HepG2 (cell line): ENCODE measurements at regions not wholly inside any gene's neighbourhood (a gene's known extent, or its start where the extent isn't known, plus 50 kb on each side); places are given as distances from the start of the nearest gene placed in this dataset.

Experiments used
- ATAC-seq: fragments of 200-7000 bp; cut with Tn5 transposase; 3 replicates; pipeline ENCODE4 v1.9.1; 2020; ENCODE audit warnings: mild to moderate bottlenecking, moderate library complexity
- BruUV-seq: library from RNA; stranded (reverse); fragments of 400-500 nt; replicated peaks from 2 replicates; lab custom pipeline; 2021; lab: Mats Ljungman, UMichigan
- CTCF ChIA-PET: fragments of 300-600 bp; formaldehyde crosslinking; extraction: SDS; loops from one replicate; lab custom pipeline; 2021; ENCODE audit warnings: low total read pairs, inconsistent platforms, low intra/inter-chr PET ratio; lab: Yijun Ruan, JAX
- POLR2A ChIA-PET: fragments of 350-600 bp; sonication (Branson Sonifier 250); formaldehyde crosslinking; loops from one replicate; lab custom pipeline; 2020; ENCODE audit warnings: antibody characterized with exemption, inconsistent platforms; lab: Yijun Ruan, JAX
- DNase-seq: peaks from one replicate; pipeline ENCODE4 v3.0.0-alpha.2; 2015; ENCODE audit warnings: low spot score
- FAIRE-seq: peaks from 3 replicates; lab custom pipeline; 2011; peaks lifted over from hg19 to GRCh38; lab: Jason Lieb, UNC
- H2AFZ ChIP-seq: one replicate; pipeline ENCODE4 v1.6.1; 2011; ENCODE audit warnings: low read length, inconsistent platforms
- H3K27ac ChIP-seq: fragments of 300-600 bp; 3 replicates; pipeline ENCODE4 v1.8.0; 2011; ENCODE audit warnings: mixed run types, mild to moderate bottlenecking, mixed read lengths, low read length, inconsistent platforms; ENCODE audit not compliant: insufficient read depth; ENCODE audit errors: extremely low read length
- H3K27me3 ChIP-seq, 2 experiments: fragments of 200-600 bp in 1 of 2; 2 replicates in 1 of 2; 3 replicates in 1 of 2; pipeline versions ENCODE4 v1.6.0 to v1.8.0; 2011; ENCODE audit warnings: low read length in 2 of 2, mild to moderate bottlenecking in 2 of 2, moderate library complexity in 2 of 2, inconsistent platforms in 1 of 2; ENCODE audit not compliant: insufficient read depth in 2 of 2, control insufficient read depth in 1 of 2
- H3K36me3 ChIP-seq, 2 experiments: fragments of 200-600 bp in 1 of 2; replicated peaks in 1 of 2; 2 replicates in 1 of 2; 3 replicates in 1 of 2; pipeline versions ENCODE4 v1.5.1 to v1.8.0; 2011; ENCODE audit warnings: low read length in 2 of 2, inconsistent platforms in 1 of 2; ENCODE audit not compliant: insufficient read depth in 2 of 2, control insufficient read depth in 1 of 2
- H3K4me1 ChIP-seq: 2 replicates; pipeline ENCODE4 v1.5.1; 2012; ENCODE audit warnings: low read length, inconsistent platforms; ENCODE audit not compliant: insufficient read depth
- H3K4me2 ChIP-seq: 2 replicates; pipeline ENCODE4 v1.6.0; 2011; ENCODE audit warnings: low read depth, low read length, inconsistent platforms
- H3K4me3 ChIP-seq, 3 experiments: fragments of 200-600 bp in 1 of 3; sonication (generic), shearing (Covaris generic) in 1 of 3; replicated peaks in 1 of 3; 2 replicates each; pipeline ENCODE4 v1.5.1; 2011 to 2016; ENCODE audit warnings: low read length in 3 of 3, inconsistent platforms in 2 of 3, low read depth in 2 of 3, mild to moderate bottlenecking in 2 of 3, control low read depth in 1 of 3, mixed read lengths in 1 of 3; ENCODE audit not compliant: insufficient read depth in 1 of 3
- H3K79me2 ChIP-seq: one replicate; pipeline ENCODE4 v1.6.1; 2011; ENCODE audit warnings: low read length, inconsistent platforms; ENCODE audit not compliant: insufficient read depth
- H3K9ac ChIP-seq: 2 replicates; pipeline ENCODE4 v1.6.0; 2011; ENCODE audit warnings: mild to moderate bottlenecking, low read depth, low read length, inconsistent platforms; ENCODE audit not compliant: insufficient read depth
- H3K9me3 ChIP-seq: 2 replicates; pipeline ENCODE4 v1.5.1; 2012; ENCODE audit warnings: mild to moderate bottlenecking, low read length
- H4K20me1 ChIP-seq: 2 replicates; pipeline ENCODE4 v1.6.0; 2011; ENCODE audit warnings: inconsistent platforms, mild to moderate bottlenecking, low read length, moderate library complexity; ENCODE audit not compliant: insufficient read depth
- HOXD1 ChIP-seq: sonication (generic); formaldehyde crosslinking; IDR thresholded peaks from 2 replicates; pipeline ENCODE4 v1.5.0; 2020; ENCODE audit warnings: missing genetic modification reagents
- KLF15 ChIP-seq: sonication (generic); formaldehyde crosslinking; IDR thresholded peaks from 2 replicates; pipeline ENCODE4 v1.8.1; 2023; ENCODE audit warnings: borderline replicate concordance, mild to moderate bottlenecking, inconsistent platforms, missing genetic modification reagents, mixed read lengths
- NFE2L2 ChIP-seq: fragments of 150-350 bp; IDR thresholded peaks from 2 replicates; pipeline ENCODE4 v1.6.1; 2014; ENCODE audit warnings: low read length
- ZNF207 ChIP-seq: fragments of 450-650 bp; IDR thresholded peaks from 2 replicates; pipeline ENCODE4 v1.6.1; 2016; ENCODE audit warnings: antibody characterized with exemption, borderline replicate concordance
- ZNF660 ChIP-seq: sonication (generic); formaldehyde crosslinking; IDR thresholded peaks from 2 replicates; pipeline ENCODE4 v1.5.1; 2020; ENCODE audit warnings: mild to moderate bottlenecking, low read depth, missing genetic modification reagents, borderline replicate concordance
- ZNF839 ChIP-seq: sonication (generic); formaldehyde crosslinking; IDR thresholded peaks from 2 replicates; pipeline ENCODE4 v1.4.0; 2020; ENCODE audit warnings: missing genetic modification reagents, mild to moderate bottlenecking, borderline replicate concordance
- WGBS: methylation state at CpG from one replicate; pipeline ENCODE4 v1.1.6; 2017; ENCODE audit warnings: low lambda C conversion rate; 5-methylcytosine and 5-hydroxymethylcytosine counted together
- in situ Hi-C: cut with HindIII; loops from 2 replicates; pipeline ENCODE4 v1.10.0; 2017; ENCODE audit warnings: low pct_unique_long_range_greater_than_20kb; ENCODE audit not compliant: extremely low pct_ligation_motif_present
- intact Hi-C: fragments of 100-400 bp; cut with micrococcal nuclease; formaldehyde crosslinking; loops from one replicate; pipeline ENCODE4 v1.10.0; 2022; ENCODE audit not compliant: unreplicated experiment
- TF ChIP-seq, protein P1 (sequence below): sonication (generic); formaldehyde crosslinking; IDR thresholded peaks from one replicate; pipeline ENCODE4 v1.5.1; 2020; ENCODE audit warnings: mild to moderate bottlenecking, missing genetic modification reagents; ENCODE audit errors: not compliant biosample characterization
- TF ChIP-seq, protein P2 (sequence below): sonication (generic); formaldehyde crosslinking; conservative IDR thresholded peaks from 2 replicates; pipeline ENCODE4 v1.4.0; 2020; ENCODE audit warnings: missing genetic modification reagents
- TF ChIP-seq, protein P3 (sequence below): sonication (generic); formaldehyde crosslinking; IDR thresholded peaks from 2 replicates; pipeline ENCODE4 v1.4.0; 2020; ENCODE audit warnings: mild to moderate bottlenecking, missing genetic modification reagents, borderline replicate concordance
- TF ChIP-seq, protein P4 (sequence below): sonication (generic); formaldehyde crosslinking; IDR thresholded peaks from 2 replicates; pipeline ENCODE4 v1.9.0; 2021; ENCODE audit warnings: missing genetic modification reagents, mild to moderate bottlenecking, borderline replicate concordance

DNA sequence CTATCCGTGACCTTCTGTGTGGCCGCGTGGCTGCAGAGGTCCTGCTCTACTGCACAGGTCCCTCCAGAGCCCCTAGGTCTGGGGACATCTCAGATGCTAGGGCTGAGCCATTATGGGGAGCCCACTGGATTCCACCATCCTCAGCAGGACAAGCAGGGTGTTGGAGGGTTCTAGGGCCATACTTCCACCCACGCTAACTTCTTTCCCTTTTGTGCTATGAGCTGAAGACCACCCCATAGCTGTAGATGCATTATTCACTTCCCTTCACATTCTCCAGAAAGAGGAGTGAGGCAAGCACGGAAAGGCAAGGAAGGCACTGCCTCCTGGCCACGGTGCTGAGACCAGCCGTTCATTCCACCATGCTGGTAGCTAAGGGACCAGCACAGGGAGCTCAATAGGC lies 149.5 kb upstream of the MYCN start:
- WGBS: 47% methylated on average over 7 of the region's 7 CpGs
- DNase-seq (no peak), FAIRE-seq (no peak), ATAC-seq (no peak)
- no peaks in the 10 kb centered on the region for H3K9me3 ChIP-seq
- peaks cover 0 to 24% of the 10 kb centered on the region in 2 experiments; a peak in 1 of 5 replicates for H3K27me3 ChIP-seq
- in situ Hi-C loops (no loop called here), intact Hi-C loops (no loop called here)
- no peak overlapping the region for H3K27ac ChIP-seq
- ChIA-PET CTCF (no interaction called here), POLR2A (no interaction called here)
- H4K20me1 ChIP-seq: no peaks in the 10 kb centered on the region; the same call in 1 of the 2 replicates
- no peak overlapping the region for H3K4me3 ChIP-seq
- no TSS peak for BruUV-seq
- no peaks in the 10 kb centered on the region for H3K79me2 ChIP-seq
- H3K4me1 ChIP-seq: no peaks in the 10 kb centered on the region
- H3K36me3 ChIP-seq: no peaks in the 10 kb centered on the region
- H3K4me2 ChIP-seq: no peak overlapping the region
- no peak overlapping the region for H2AFZ ChIP-seq
- H3K9ac ChIP-seq: no peak overlapping the region
- no peak for TF ChIP-seq ZNF207
- TF ChIP-seq, protein P1, sequence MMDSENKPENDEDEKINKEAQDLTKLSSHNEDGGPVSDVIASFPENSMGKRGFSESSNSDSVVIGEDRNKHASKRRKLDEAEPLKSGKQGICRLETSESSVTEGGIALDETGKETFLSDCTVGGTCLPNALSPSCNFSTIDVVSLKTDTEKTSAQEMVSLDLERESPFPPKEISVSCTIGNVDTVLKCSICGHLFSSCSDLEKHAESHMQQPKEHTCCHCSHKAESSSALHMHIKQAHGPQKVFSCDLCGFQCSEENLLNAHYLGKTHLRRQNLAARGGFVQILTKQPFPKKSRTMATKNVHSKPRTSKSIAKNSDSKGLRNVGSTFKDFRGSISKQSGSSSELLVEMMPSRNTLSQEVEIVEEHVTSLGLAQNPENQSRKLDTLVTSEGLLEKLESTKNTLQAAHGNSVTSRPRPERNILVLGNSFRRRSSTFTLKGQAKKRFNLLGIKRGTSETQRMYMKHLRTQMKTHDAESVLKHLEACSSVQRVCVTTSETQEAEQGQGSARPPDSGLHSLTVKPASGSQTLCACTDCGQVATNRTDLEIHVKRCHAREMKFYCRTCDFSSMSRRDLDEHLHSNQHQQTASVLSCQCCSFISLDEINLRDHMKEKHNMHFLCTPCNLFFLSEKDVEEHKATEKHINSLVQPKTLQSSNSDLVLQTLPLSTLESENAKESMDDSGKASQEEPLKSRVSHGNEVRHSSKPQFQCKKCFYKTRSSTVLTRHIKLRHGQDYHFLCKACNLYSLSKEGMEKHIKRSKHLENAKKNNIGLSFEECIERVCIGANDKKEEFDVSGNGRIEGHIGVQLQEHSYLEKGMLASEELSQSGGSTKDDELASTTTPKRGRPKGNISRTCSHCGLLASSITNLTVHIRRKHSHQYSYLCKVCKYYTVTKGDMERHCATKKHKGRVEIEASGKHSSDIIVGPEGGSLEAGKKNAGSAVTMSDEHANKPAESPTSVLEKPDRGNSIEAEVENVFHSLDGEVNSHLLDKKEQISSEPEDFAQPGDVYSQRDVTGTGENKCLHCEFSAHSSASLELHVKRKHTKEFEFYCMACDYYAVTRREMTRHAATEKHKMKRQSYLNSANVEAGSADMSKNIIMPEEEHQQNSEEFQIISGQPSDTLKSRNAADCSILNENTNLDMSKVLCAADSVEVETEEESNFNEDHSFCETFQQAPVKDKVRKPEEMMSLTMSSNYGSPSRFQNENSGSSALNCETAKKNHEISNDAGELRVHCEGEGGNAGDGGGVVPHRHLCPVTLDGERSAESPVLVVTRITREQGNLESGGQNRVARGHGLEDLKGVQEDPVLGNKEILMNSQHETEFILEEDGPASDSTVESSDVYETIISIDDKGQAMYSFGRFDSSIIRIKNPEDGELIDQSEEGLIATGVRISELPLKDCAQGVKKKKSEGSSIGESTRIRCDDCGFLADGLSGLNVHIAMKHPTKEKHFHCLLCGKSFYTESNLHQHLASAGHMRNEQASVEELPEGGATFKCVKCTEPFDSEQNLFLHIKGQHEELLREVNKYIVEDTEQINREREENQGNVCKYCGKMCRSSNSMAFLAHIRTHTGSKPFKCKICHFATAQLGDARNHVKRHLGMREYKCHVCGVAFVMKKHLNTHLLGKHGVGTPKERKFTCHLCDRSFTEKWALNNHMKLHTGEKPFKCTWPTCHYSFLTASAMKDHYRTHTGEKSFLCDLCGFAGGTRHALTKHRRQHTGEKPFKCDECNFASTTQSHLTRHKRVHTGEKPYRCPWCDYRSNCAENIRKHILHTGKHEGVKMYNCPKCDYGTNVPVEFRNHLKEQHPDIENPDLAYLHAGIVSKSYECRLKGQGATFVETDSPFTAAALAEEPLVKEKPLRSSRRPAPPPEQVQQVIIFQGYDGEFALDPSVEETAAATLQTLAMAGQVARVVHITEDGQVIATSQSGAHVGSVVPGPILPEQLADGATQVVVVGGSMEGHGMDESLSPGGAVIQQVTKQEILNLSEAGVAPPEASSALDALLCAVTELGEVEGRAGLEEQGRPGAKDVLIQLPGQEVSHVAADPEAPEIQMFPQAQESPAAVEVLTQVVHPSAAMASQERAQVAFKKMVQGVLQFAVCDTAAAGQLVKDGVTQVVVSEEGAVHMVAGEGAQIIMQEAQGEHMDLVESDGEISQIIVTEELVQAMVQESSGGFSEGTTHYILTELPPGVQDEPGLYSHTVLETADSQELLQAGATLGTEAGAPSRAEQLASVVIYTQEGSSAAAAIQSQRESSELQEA (CRISPR knock-in tag): no peak
- TF ChIP-seq ZNF660 (CRISPR knock-in tag): no peak
- TF ChIP-seq, protein P2, sequence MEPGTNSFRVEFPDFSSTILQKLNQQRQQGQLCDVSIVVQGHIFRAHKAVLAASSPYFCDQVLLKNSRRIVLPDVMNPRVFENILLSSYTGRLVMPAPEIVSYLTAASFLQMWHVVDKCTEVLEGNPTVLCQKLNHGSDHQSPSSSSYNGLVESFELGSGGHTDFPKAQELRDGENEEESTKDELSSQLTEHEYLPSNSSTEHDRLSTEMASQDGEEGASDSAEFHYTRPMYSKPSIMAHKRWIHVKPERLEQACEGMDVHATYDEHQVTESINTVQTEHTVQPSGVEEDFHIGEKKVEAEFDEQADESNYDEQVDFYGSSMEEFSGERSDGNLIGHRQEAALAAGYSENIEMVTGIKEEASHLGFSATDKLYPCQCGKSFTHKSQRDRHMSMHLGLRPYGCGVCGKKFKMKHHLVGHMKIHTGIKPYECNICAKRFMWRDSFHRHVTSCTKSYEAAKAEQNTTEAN: no peak
- no peak for TF ChIP-seq ZNF839
- TF ChIP-seq NFE2L2: no peak
- TF ChIP-seq, protein P3, sequence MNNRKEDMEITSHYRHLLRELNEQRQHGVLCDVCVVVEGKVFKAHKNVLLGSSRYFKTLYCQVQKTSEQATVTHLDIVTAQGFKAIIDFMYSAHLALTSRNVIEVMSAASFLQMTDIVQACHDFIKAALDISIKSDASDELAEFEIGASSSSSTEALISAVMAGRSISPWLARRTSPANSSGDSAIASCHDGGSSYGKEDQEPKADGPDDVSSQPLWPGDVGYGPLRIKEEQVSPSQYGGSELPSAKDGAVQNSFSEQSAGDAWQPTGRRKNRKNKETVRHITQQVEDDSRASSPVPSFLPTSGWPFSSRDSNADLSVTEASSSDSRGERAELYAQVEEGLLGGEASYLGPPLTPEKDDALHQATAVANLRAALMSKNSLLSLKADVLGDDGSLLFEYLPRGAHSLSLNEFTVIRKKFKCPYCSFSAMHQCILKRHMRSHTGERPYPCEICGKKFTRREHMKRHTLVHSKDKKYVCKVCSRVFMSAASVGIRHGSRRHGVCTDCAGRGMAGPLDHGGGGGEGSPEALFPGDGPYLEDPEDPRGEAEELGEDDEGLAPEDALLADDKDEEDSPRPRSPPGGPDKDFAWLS (CRISPR knock-in tag): no peak
- TF ChIP-seq, protein P4, sequence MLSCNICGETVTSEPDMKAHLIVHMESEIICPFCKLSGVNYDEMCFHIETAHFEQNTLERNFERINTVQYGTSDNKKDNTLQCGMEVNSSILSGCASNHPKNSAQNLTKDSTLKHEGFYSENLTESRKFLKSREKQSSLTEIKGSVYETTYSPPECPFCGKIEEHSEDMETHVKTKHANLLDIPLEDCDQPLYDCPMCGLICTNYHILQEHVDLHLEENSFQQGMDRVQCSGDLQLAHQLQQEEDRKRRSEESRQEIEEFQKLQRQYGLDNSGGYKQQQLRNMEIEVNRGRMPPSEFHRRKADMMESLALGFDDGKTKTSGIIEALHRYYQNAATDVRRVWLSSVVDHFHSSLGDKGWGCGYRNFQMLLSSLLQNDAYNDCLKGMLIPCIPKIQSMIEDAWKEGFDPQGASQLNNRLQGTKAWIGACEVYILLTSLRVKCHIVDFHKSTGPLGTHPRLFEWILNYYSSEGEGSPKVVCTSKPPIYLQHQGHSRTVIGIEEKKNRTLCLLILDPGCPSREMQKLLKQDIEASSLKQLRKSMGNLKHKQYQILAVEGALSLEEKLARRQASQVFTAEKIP (CRISPR knock-in tag): no peak
- no peak for TF ChIP-seq HOXD1 (CRISPR knock-in tag)
- TF ChIP-seq KLF15 (CRISPR knock-in tag): no peak
